ENCODE measurements at regions not wholly inside any gene's neighbourhood (a gene's known extent, or its start where the extent isn't known, plus 50 kb on each side); places are given as distances from the start of the nearest gene placed in this dataset.
"Not testable (repeated sequence)": the region's sequence is repeated elsewhere in the genome, so short reads cannot be mapped to it uniquely, and the experiment has no call there.

GRCh38 chr20:57787151-57787989 lies 77.6 kb upstream of the PMEPA1 start:
- no peak for DNase-seq (ENCODE audit: low spot score)

GRCh38 chr20:57786304-57786932 lies 76.6 kb upstream of the PMEPA1 start:
- DNase-seq (ENCODE audit: low spot score), result no peak

GRCh38 chr20:57785720-57786119 lies 75.9 kb upstream of the PMEPA1 start:
- DNase-seq (ENCODE audit: low spot score), result no peak

GRCh38 chr20:57785061-57785460 lies 75.2 kb upstream of the PMEPA1 start:
- no peak for DNase-seq (ENCODE audit: low spot score)

- DNase-seq (ENCODE audit: low spot score), result no peak
These were observed 74.4 kb upstream of the PMEPA1 start for GRCh38 chr20:57783956-57784837.

- no peak for DNase-seq (ENCODE audit: low spot score)
These were observed 73.4 kb upstream of the PMEPA1 start for GRCh38 chr20:57783196-57783595.

- DNase-seq (ENCODE audit: low spot score), result no peak
These were observed 72.8 kb upstream of the PMEPA1 start for GRCh38 chr20:57782631-57783041.

- no peak for DNase-seq (ENCODE audit: low spot score)
These were observed 72.1 kb upstream of the PMEPA1 start for GRCh38 chr20:57781901-57782300.

GRCh38 chr20:57780906-57781305 lies 71.1 kb upstream of the PMEPA1 start:
- DNase-seq (ENCODE audit: low spot score), result no peak

- DNase-seq (ENCODE audit: low spot score), result no peak
These were observed 70.6 kb upstream of the PMEPA1 start for GRCh38 chr20:57780398-57780797.

GRCh38 chr20:57779401-57780003 lies 69.7 kb upstream of the PMEPA1 start:
- DNase-seq (ENCODE audit: low spot score), result no peak

- no peak for DNase-seq (ENCODE audit: low spot score)
These were observed 68.1 kb upstream of the PMEPA1 start for GRCh38 chr20:57777911-57778310.

- DNase-seq (ENCODE audit: low spot score), result no peak
These were observed 65.1 kb upstream of the PMEPA1 start for GRCh38 chr20:57774951-57775350.

GRCh38 chr20:57774111-57774880 lies 64.5 kb upstream of the PMEPA1 start:
- no peak for DNase-seq (ENCODE audit: low spot score)

GRCh38 chr20:57773059-57773815 lies 63.4 kb upstream of the PMEPA1 start:
- no peak for DNase-seq (ENCODE audit: low spot score)

- DNase-seq (ENCODE audit: low spot score), result no peak
These were observed 62.6 kb upstream of the PMEPA1 start for GRCh38 chr20:57772349-57772964.

GRCh38 chr20:57770852-57771720 lies 61.3 kb upstream of the PMEPA1 start:
- no peak for DNase-seq (ENCODE audit: low spot score)

GRCh38 chr20:57770401-57770800 lies 60.6 kb upstream of the PMEPA1 start:
- not testable (repeated sequence) for DNase-seq (ENCODE audit: low spot score)

- DNase-seq (ENCODE audit: low spot score), result no peak
These were observed 59.9 kb upstream of the PMEPA1 start for GRCh38 chr20:57769756-57770155.
